ENCODE measurements at regions not wholly inside any gene's neighbourhood (a gene's known extent, or its start where the extent isn't known, plus 50 kb on each side); places are given as distances from the start of the nearest gene placed in this dataset.

GRCh38 chr20:11624704-11625103 is 293.0 kb upstream of the BTBD3 start:
- no peaks in the 10 kb centered on the region for H3K9me3 ChIP-seq (ENCODE audit: insufficient read depth, low read depth, low read length)
- no peaks in the 10 kb centered on the region for H3K79me2 ChIP-seq (ENCODE audit: insufficient read depth, low read length)
- no peak for TF ChIP-seq EZH2 (IDR thresholded peaks at IDR 0.05; ENCODE audit: insufficient read depth, low read length)
- TF ChIP-seq CTCF (IDR thresholded peaks at IDR 0.05; ENCODE audit: insufficient read depth, low read depth, low read length), result no peak

GRCh38 chr20:11626551-11626950 is 291.1 kb upstream of the BTBD3 start:
- no peaks in the 10 kb centered on the region for H3K9me3 ChIP-seq (ENCODE audit: insufficient read depth, low read depth, low read length)
- DNase-seq (ENCODE audit: low read depth) (no peak), FAIRE-seq (no peak)
- H3K4me1 Mint-ChIP-seq (ENCODE audit: low read depth, unreplicated experiment), result no peaks in the 10 kb centered on the region
- no peaks in the 10 kb centered on the region for H3K9me3 Mint-ChIP-seq (ENCODE audit: unreplicated experiment)
- no peak overlapping the region for H2AFZ ChIP-seq (ENCODE audit: low read depth, low read length)
- H3K4me2 ChIP-seq (ENCODE audit: low read length), result no peak overlapping the region
- H3K36me3 ChIP-seq (ENCODE audit: insufficient read depth, low read length), result no peaks in the 10 kb centered on the region
- H3K4me3 Mint-ChIP-seq (ENCODE audit: unreplicated experiment), result no peak overlapping the region
- no peaks in the 10 kb centered on the region for H4K20me1 ChIP-seq (ENCODE audit: insufficient read depth, low read length)
- no peak overlapping the region for H3K27ac Mint-ChIP-seq (ENCODE audit: unreplicated experiment)
- H3K27me3 ChIP-seq (ENCODE audit: insufficient read depth, low read length), result no peaks in the 10 kb centered on the region
- H3K27ac ChIP-seq (ENCODE audit: low read depth, low read length), result no peak overlapping the region
- no peaks in the 10 kb centered on the region for H3K79me2 ChIP-seq (ENCODE audit: insufficient read depth, low read length)
- H3K9ac ChIP-seq (ENCODE audit: low read length), result no peak overlapping the region
- H3K27me3 Mint-ChIP-seq (ENCODE audit: low read depth, unreplicated experiment), result no peaks in the 10 kb centered on the region
- no peaks in the 10 kb centered on the region for H3K4me1 ChIP-seq (ENCODE audit: insufficient read depth, low read length)
- no peak overlapping the region for H3K4me3 ChIP-seq (ENCODE audit: insufficient read depth, low read depth, low read length)
- H3K36me3 Mint-ChIP-seq (ENCODE audit: low read depth, unreplicated experiment), result no peaks in the 10 kb centered on the region
- no peak for TF ChIP-seq CTCF (IDR thresholded peaks at IDR 0.05; ENCODE audit: insufficient read depth, low read depth, low read length)
- no peak for TF ChIP-seq EZH2 (IDR thresholded peaks at IDR 0.05; ENCODE audit: insufficient read depth, low read length)

More at GRCh38 chr20:11624704-11625103, 293.0 kb upstream of the BTBD3 start:
- H3K27ac ChIP-seq (ENCODE audit: low read depth, low read length), result no peak overlapping the region
- H3K9ac ChIP-seq (ENCODE audit: low read length), result no peak overlapping the region
- H3K4me3 ChIP-seq (ENCODE audit: insufficient read depth, low read depth, low read length), result no peak overlapping the region
- no peaks in the 10 kb centered on the region for H3K9me3 Mint-ChIP-seq (ENCODE audit: unreplicated experiment)
- no peaks in the 10 kb centered on the region for H3K36me3 ChIP-seq (ENCODE audit: insufficient read depth, low read length)
- H3K4me1 Mint-ChIP-seq (ENCODE audit: low read depth, unreplicated experiment), result no peaks in the 10 kb centered on the region
- H3K4me2 ChIP-seq (ENCODE audit: low read length), result no peak overlapping the region
- H2AFZ ChIP-seq (ENCODE audit: low read depth, low read length), result no peak overlapping the region
- no peaks in the 10 kb centered on the region for H3K4me1 ChIP-seq (ENCODE audit: insufficient read depth, low read length)
- H4K20me1 ChIP-seq (ENCODE audit: insufficient read depth, low read length), result no peaks in the 10 kb centered on the region
- no peak overlapping the region for H3K27ac Mint-ChIP-seq (ENCODE audit: unreplicated experiment)
- no peak overlapping the region for H3K4me3 Mint-ChIP-seq (ENCODE audit: unreplicated experiment)
- no peaks in the 10 kb centered on the region for H3K36me3 Mint-ChIP-seq (ENCODE audit: low read depth, unreplicated experiment)
- FAIRE-seq (no peak), DNase-seq (ENCODE audit: low read depth) (no peak)
- no peaks in the 10 kb centered on the region for H3K27me3 ChIP-seq (ENCODE audit: insufficient read depth, low read length)
- no peaks in the 10 kb centered on the region for H3K27me3 Mint-ChIP-seq (ENCODE audit: low read depth, unreplicated experiment)

GRCh38 chr20:11642866-11643265 is 274.8 kb upstream of the BTBD3 start:
- TF ChIP-seq EZH2 (IDR thresholded peaks at IDR 0.05; ENCODE audit: insufficient read depth, low read length) (no peak), CTCF (IDR thresholded peaks at IDR 0.05; ENCODE audit: insufficient read depth, low read depth, low read length) (no peak)

More at GRCh38 chr20:11642866-11643265, 274.8 kb upstream of the BTBD3 start:
- H3K4me1 ChIP-seq (ENCODE audit: insufficient read depth, low read length), result no peaks in the 10 kb centered on the region
- no peak overlapping the region for H3K4me2 ChIP-seq (ENCODE audit: low read length)
- Mint-ChIP-seq H3K9me3 (ENCODE audit: unreplicated experiment) (no peaks in the 10 kb centered on the region), H3K27me3 (ENCODE audit: low read depth, unreplicated experiment) (no peaks in the 10 kb centered on the region), H3K36me3 (ENCODE audit: low read depth, unreplicated experiment) (no peaks in the 10 kb centered on the region), H3K27ac (ENCODE audit: unreplicated experiment) (no peak overlapping the region), H3K4me3 (ENCODE audit: unreplicated experiment) (no peak overlapping the region), H3K4me1 (ENCODE audit: low read depth, unreplicated experiment) (no peaks in the 10 kb centered on the region)
- no peaks in the 10 kb centered on the region for H3K36me3 ChIP-seq (ENCODE audit: insufficient read depth, low read length)
- H4K20me1 ChIP-seq (ENCODE audit: insufficient read depth, low read length), result no peaks in the 10 kb centered on the region
- H3K27ac ChIP-seq (ENCODE audit: low read depth, low read length), result no peak overlapping the region
- no peaks in the 10 kb centered on the region for H3K27me3 ChIP-seq (ENCODE audit: insufficient read depth, low read length)
- no peak for DNase-seq (ENCODE audit: low read depth)
- no peak overlapping the region for H3K9ac ChIP-seq (ENCODE audit: low read length)
- no peak overlapping the region for H3K4me3 ChIP-seq (ENCODE audit: insufficient read depth, low read depth, low read length)
- FAIRE-seq, result no peak
- H3K79me2 ChIP-seq (ENCODE audit: insufficient read depth, low read length), result no peaks in the 10 kb centered on the region
- no peak overlapping the region for H2AFZ ChIP-seq (ENCODE audit: low read depth, low read length)
- peaks cover 4% of the 10 kb centered on the region for H3K9me3 ChIP-seq (ENCODE audit: insufficient read depth, low read depth, low read length)
